GM10266 (cell line): ENCODE measurements at regions not wholly inside any gene's neighbourhood (a gene's known extent, or its start where the extent isn't known, plus 50 kb on each side); places are given as distances from the start of the nearest gene placed in this dataset.

Experiments
- DNase-seq: peaks from one replicate; pipeline ENCODE4 v3.0.0; 2012; ENCODE audit errors: extremely low spot score
- CTCF ChIP-seq: IDR thresholded peaks from 2 replicates; pipeline ENCODE4 v1.5.1; 2012; ENCODE audit warnings: mild to moderate bottlenecking, low read depth; ENCODE audit not compliant: control insufficient read depth, insufficient read depth; ENCODE audit errors: missing control alignments

- DNase-seq: no peak
- no peak for TF ChIP-seq CTCF
Observed at GRCh38 chr18:50509012-50509411, 50.9 kb upstream of the MAPK4 start.
